NT2/D1 (cell line): ENCODE measurements at regions not wholly inside any gene's neighbourhood (a gene's known extent, or its start where the extent isn't known, plus 50 kb on each side); places are given as distances from the start of the nearest gene placed in this dataset.

Experiments
- SUZ12 ChIP-seq: IDR thresholded peaks from 2 replicates; pipeline ENCODE4 v1.6.1; 2011; ENCODE audit not compliant: insufficient read length, insufficient read depth; ENCODE audit errors: extremely low read depth
- YY1 ChIP-seq: IDR thresholded peaks from 2 replicates; pipeline ENCODE4 v1.6.1; 2011; ENCODE audit not compliant: insufficient read length, insufficient read depth

DNA sequence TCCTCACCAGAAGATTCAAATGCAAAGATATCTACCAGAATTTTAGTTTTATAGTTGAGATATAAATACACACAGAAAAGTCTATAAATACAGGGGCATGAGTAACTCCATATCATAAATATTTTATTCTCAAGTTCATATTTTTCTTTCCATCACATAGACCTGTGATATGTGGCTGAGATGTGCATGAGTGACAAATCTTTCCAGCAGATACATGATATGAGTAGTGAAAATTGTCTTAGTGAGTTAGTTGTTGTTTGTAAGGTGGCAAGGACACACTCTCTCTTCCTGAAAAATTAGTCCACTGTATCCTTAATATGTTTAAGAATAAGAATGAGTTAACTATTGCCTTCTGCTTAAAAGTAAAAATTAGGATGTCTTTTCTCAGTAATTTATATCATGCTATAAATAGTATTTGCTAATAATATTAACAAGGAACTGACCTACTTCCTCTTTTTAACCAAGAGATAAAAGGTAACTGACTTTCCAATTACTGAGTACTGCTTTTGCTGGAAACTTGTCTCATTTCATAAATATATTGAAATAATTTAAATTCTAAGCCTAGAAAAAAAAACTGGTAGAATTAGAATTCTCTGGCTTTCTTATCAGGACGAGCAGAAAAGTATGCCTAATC is 85.2 kb upstream of the SESTD1 start:
- TF ChIP-seq SUZ12 (no peak), YY1 (no peak)
